Naive thymus-derived CD4-positive, alpha-beta T cell (primary cell): ENCODE measurements at regions not wholly inside any gene's neighbourhood (a gene's known extent, or its start where the extent isn't known, plus 50 kb on each side); places are given as distances from the start of the nearest gene placed in this dataset.
A peak's percentile ranks its signal among the peaks of the same experiment; 100 is the strongest.

Experiments
- ATAC-seq: fragments of 150-1000 bp; cut with Tn5 transposase; 2 replicates; pipeline ENCODE4 v1.10.0; 2021; ENCODE audit warnings: mild to moderate bottlenecking, moderate library complexity
- CTCF ChIA-PET: fragments of 350-600 bp; sonication (Branson Sonifier 250); formaldehyde crosslinking; loops from one replicate; lab custom pipeline; 2021; ENCODE audit warnings: antibody characterized with exemption; lab: Charles Lee
- POLR2A ChIA-PET: fragments of 350-600 bp; sonication (Branson Sonifier 250); formaldehyde crosslinking; loops from one replicate; lab custom pipeline; 2021; ENCODE audit warnings: antibody characterized with exemption, inconsistent platforms; lab: Charles Lee
- DNase-seq, 9 donors: peaks; one replicate each; pipeline versions ENCODE4 v3.0.0 to v3.0.0-alpha.2; 2020 to 2022; ENCODE audit warnings: mixed read lengths in 1 of 9
- H3K27ac ChIP-seq: one replicate; pipeline ENCODE4 v1.7.0; 2013; ENCODE audit warnings: mild to moderate bottlenecking, low read depth, low read length, moderate library complexity
- H3K27me3 ChIP-seq, 2 donors: one replicate each; pipeline ENCODE4 v1.7.0; 2013; ENCODE audit warnings: low read length in 2 of 2, mild to moderate bottlenecking in 2 of 2, moderate library complexity in 2 of 2; ENCODE audit not compliant: control insufficient read depth in 2 of 2, insufficient read depth in 2 of 2
- H3K36me3 ChIP-seq, 3 experiments: 1 replicate in 2 of 3; 2 replicates in 1 of 3; pipeline ENCODE4 v1.7.0; 2013; ENCODE audit warnings: low read length in 3 of 3, mild to moderate bottlenecking in 3 of 3, moderate library complexity in 1 of 3; ENCODE audit not compliant: insufficient read depth in 3 of 3, control insufficient read depth in 2 of 3
- H3K4me1 ChIP-seq, 2 donors: one replicate each; pipeline ENCODE4 v1.7.0; 2013; ENCODE audit warnings: low read length in 2 of 2, mild to moderate bottlenecking in 2 of 2, moderate library complexity in 1 of 2; ENCODE audit not compliant: control insufficient read depth in 2 of 2, insufficient read depth in 2 of 2
- H3K4me3 ChIP-seq: 2 replicates; pipeline ENCODE4 v1.7.0; 2013; ENCODE audit warnings: mild to moderate bottlenecking, low read length
- H3K9me3 ChIP-seq, 3 experiments: 1 replicate in 2 of 3; 2 replicates in 1 of 3; pipeline ENCODE4 v1.7.0; 2013; ENCODE audit warnings: low read length in 3 of 3; ENCODE audit not compliant: control insufficient read depth in 2 of 3
- H3K27ac Mint-ChIP-seq, 9 donors: one replicate each; pipeline ENCODE4 v1.8.0; 2020 to 2022; ENCODE audit warnings: mixed read lengths in 9 of 9, mild to moderate bottlenecking in 8 of 9, moderate library complexity in 5 of 9, inconsistent platforms in 2 of 9
- H3K27me3 Mint-ChIP-seq, 5 donors: one replicate each; pipeline ENCODE4 v1.8.0; 2021 to 2022; ENCODE audit warnings: mixed read lengths in 5 of 5, mild to moderate bottlenecking in 1 of 5
- H3K36me3 Mint-ChIP-seq, 5 donors: one replicate each; pipeline ENCODE4 v1.8.0; 2020 to 2022; ENCODE audit warnings: mixed read lengths in 5 of 5, mild to moderate bottlenecking in 3 of 5, inconsistent platforms in 1 of 5
- H3K4me1 Mint-ChIP-seq, 7 donors: one replicate each; pipeline ENCODE4 v1.8.0; 2020 to 2022; ENCODE audit warnings: mixed read lengths in 7 of 7, mild to moderate bottlenecking in 3 of 7, inconsistent platforms in 1 of 7
- H3K4me3 Mint-ChIP-seq, 10 donors: one replicate each; pipeline ENCODE4 v1.8.0; 2020 to 2022; ENCODE audit warnings: mild to moderate bottlenecking in 10 of 10, mixed read lengths in 10 of 10, moderate library complexity in 6 of 10, inconsistent platforms in 2 of 10
- H3K9me3 Mint-ChIP-seq, 11 donors: one replicate each; pipeline ENCODE4 v1.8.0; 2020 to 2022; ENCODE audit warnings: mixed read lengths in 11 of 11, mild to moderate bottlenecking in 4 of 11, inconsistent platforms in 1 of 11, moderate library complexity in 1 of 11
- intact Hi-C, 2 donors: fragments of 100-400 bp; cut with micrococcal nuclease; formaldehyde crosslinking; loops; one replicate each; pipeline ENCODE4 v1.15.1; 2023

DNA sequence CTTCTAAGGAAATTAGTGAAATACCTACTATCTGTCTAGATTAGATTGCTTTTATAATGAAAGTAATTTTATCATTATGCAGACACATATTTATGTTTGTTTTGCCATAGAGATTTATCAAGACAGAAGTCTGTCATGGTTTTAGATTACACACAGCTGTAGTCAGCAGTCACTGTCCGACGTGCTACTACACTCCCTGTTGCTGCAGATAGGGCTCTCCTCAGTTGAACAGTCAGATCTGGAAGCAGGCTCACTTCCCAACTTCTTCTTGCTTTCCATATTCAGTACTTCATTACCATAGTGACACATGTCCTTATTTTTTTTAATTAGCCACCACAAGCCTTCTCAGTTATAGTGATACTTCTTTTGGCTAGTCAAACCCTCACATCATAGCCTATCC is 329.9 kb upstream of the ITGA1 start:
- H3K36me3 Mint-ChIP-seq = no peaks in the 10 kb centered on the region
- H3K4me3 ChIP-seq = no peak overlapping the region
- H3K27me3 Mint-ChIP-seq = peaks cover 0 to 15% (median 3%) of the 10 kb centered on the region in 5 donors
- H3K4me3 Mint-ChIP-seq = no peak overlapping the region
- no peak for DNase-seq
- no peak overlapping the region for H3K27ac ChIP-seq
- no peaks in the 10 kb centered on the region for H3K9me3 ChIP-seq
- H3K27ac Mint-ChIP-seq = no peak overlapping the region
- no peak for ATAC-seq
- CTCF ChIA-PET = no interaction called here
- intact Hi-C loops = no loop called here
- no peaks in the 10 kb centered on the region for H3K36me3 ChIP-seq
- POLR2A ChIA-PET = no interaction called here
- H3K27me3 ChIP-seq = no peaks in the 10 kb centered on the region
- peaks cover 0 to 4% (median 0%) of the 10 kb centered on the region in 11 donors for H3K9me3 Mint-ChIP-seq
- H3K4me1 ChIP-seq = no peaks in the 10 kb centered on the region
- H3K4me1 Mint-ChIP-seq = no peaks in the 10 kb centered on the region

- H3K27ac Mint-ChIP-seq = no peak overlapping the region
- H3K27me3 ChIP-seq = no peaks in the 10 kb centered on the region
- no peak overlapping the region for H3K4me3 ChIP-seq
- intact Hi-C loops = no loop called here
- no peak overlapping the region for H3K27ac ChIP-seq
- no peaks in the 10 kb centered on the region for H3K36me3 ChIP-seq
- CTCF ChIA-PET = no interaction called here
- peaks cover 0 to 14% (median 4%) of the 10 kb centered on the region in 7 donors for H3K4me1 Mint-ChIP-seq
- peaks cover 0 to 3% (median 0%) of the 10 kb centered on the region in 5 donors for H3K27me3 Mint-ChIP-seq
- ATAC-seq = no peak
- no peaks in the 10 kb centered on the region for H3K36me3 Mint-ChIP-seq
- peaks cover 0 to 6% of the 10 kb centered on the region in 2 donors for H3K4me1 ChIP-seq
- DNase-seq = no peak
- POLR2A ChIA-PET = no interaction called here
- peaks cover 0 to 3% (median 0%) of the 10 kb centered on the region in 11 donors for H3K9me3 Mint-ChIP-seq
- no peaks in the 10 kb centered on the region for H3K9me3 ChIP-seq
- no peak overlapping the region for H3K4me3 Mint-ChIP-seq
Observed at GRCh38 chr5:52466113-52466512, 321.6 kb upstream of the ITGA1 start.

DNA sequence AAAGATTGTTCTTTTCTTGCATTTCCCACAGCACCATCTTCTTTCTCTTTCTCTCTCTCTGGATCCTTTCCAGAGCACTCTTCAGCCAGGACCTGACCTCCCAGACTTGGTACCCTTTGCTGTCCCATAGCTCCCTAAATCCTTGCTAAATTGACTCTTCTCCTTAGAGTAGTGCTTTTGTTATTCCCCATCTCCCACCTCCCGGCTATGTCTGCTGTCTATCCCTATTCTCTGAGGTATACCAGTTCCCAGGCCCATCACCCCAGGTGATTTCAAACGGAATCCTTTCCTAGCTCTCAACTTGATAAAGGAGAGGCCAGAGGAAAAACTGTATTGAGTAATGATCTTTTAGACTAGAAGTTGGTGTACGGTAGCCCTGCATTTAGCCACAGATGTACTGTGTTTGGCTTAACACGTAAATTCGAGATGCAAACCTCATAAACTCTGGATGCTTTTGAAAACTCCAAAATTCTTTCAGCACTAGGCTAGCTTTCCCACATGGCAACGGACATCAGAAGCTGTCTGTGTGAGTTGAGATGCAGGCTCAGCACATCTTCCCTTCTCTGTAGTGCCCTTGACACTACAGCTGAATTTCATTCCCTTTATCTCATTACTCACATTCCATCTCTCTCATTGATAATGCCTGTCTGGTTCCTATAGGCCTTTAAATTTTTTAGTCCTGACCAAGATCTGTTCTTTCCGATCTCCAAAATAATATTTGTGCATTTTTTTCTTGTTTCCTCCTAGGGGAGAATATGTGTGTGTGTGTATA is 320.8 kb upstream of the ITGA1 start:
- Histone ChIP-seq H3K9me3 (no peaks in the 10 kb centered on the region), H3K27me3 (no peaks in the 10 kb centered on the region), H3K4me3 (no peak overlapping the region), H3K36me3 (no peaks in the 10 kb centered on the region), H3K4me1 (peaks cover 0 to 6% of the 10 kb centered on the region in 2 donors), H3K27ac (no peak overlapping the region)
- DNase-seq (no peak), ATAC-seq (no peak)
- Mint-ChIP-seq H3K27me3 (peaks cover 0 to 3% (median 0%) of the 10 kb centered on the region in 5 donors), H3K4me3 (no peak overlapping the region), H3K36me3 (no peaks in the 10 kb centered on the region), H3K27ac (no peak overlapping the region), H3K4me1 (peaks cover 0 to 14% (median 4%) of the 10 kb centered on the region in 7 donors), H3K9me3 (peaks cover 0 to 3% (median 0%) of the 10 kb centered on the region in 11 donors)
- intact Hi-C loops = no loop called here
- POLR2A ChIA-PET = no interaction called here
- CTCF ChIA-PET = no interaction called here

DNA sequence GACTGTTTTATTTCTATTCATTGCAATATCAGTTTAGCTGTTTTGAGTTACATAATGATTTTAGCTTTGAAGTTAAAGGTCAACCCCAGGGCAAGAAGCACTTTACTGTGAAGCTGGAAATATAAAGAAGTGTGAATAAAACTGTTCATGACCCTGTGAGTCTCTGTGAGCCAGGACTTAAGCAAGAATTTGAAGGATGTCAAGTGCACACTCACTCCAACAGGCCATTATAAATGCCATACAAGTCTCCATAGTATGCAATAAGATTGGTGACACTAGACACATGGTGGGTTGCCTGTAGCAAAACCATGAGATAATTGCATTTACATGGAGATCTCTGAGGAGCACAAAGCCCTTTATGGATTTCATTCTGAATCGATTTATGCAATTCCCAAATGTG is 318.7 kb upstream of the ITGA1 start:
- H3K27me3 Mint-ChIP-seq = peaks cover 0 to 2% (median 0%) of the 10 kb centered on the region in 5 donors
- peaks cover 0 to 6% of the 10 kb centered on the region in 2 donors for H3K4me1 ChIP-seq
- no peaks in the 10 kb centered on the region for H3K9me3 ChIP-seq
- CTCF ChIA-PET = no interaction called here
- H3K27ac ChIP-seq = no peak overlapping the region
- H3K36me3 Mint-ChIP-seq = no peaks in the 10 kb centered on the region
- no peaks in the 10 kb centered on the region for H3K36me3 ChIP-seq
- H3K27ac Mint-ChIP-seq = peak overlapping the region in 2 of 9 donors; percentile 8 to 82
- no peaks in the 10 kb centered on the region for H3K27me3 ChIP-seq
- no peak overlapping the region for H3K4me3 ChIP-seq
- intact Hi-C loops = no loop called here
- peaks cover 0 to 14% (median 4%) of the 10 kb centered on the region in 7 donors for H3K4me1 Mint-ChIP-seq
- H3K4me3 Mint-ChIP-seq = peak overlapping the region in 1 of 10 donors; percentile 66
- no peak for DNase-seq
- POLR2A ChIA-PET = no interaction called here
- ATAC-seq = no peak
- no peaks in the 10 kb centered on the region for H3K9me3 Mint-ChIP-seq

DNA sequence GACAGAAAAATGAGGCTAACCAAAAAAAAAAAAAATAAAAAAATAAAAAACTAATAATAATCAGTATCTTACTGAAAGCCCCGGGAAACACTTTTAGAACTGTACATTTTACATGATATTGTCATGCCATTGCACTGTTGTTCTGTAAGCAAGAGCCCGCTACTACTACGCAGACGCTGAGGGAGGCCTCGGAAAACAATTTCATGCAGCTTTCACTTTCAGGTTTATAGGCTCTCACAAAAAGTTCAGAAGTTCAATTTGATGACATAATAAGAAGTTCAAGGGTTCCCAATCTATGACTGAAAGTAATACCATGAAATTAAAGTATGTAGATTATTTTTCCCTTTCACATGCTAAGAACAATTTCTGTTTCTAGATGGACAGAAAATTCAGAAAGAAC is 318.3 kb upstream of the ITGA1 start:
- Histone ChIP-seq H3K27ac (no peak overlapping the region), H3K9me3 (no peaks in the 10 kb centered on the region), H3K4me3 (peak overlapping the region; percentile 28), H3K27me3 (no peaks in the 10 kb centered on the region), H3K36me3 (no peaks in the 10 kb centered on the region), H3K4me1 (peaks cover 0 to 6% of the 10 kb centered on the region in 2 donors)
- DNase-seq (peak in 7 of 9 donors; percentile 2 to 45 (median 28)), ATAC-seq (peak; percentile 67)
- ChIA-PET CTCF (no interaction called here), POLR2A (no interaction called here)
- Mint-ChIP-seq H3K9me3 (no peaks in the 10 kb centered on the region), H3K36me3 (no peaks in the 10 kb centered on the region), H3K4me1 (peaks cover 0 to 14% (median 4%) of the 10 kb centered on the region in 7 donors), H3K27ac (peak overlapping the region; percentile 65 to 88 (median 77)), H3K4me3 (peak overlapping the region; percentile 43 to 74 (median 68)), H3K27me3 (peaks cover 0 to 2% (median 0%) of the 10 kb centered on the region in 5 donors)
- intact Hi-C loops = no loop called here

GRCh38 chr5:52469835-52470234 is 317.9 kb upstream of the ITGA1 start:
- no peak for DNase-seq
- Histone ChIP-seq H3K36me3 (no peaks in the 10 kb centered on the region), H3K4me1 (peaks cover 0 to 6% of the 10 kb centered on the region in 2 donors), H3K27me3 (no peaks in the 10 kb centered on the region), H3K9me3 (no peaks in the 10 kb centered on the region), H3K27ac (no peak overlapping the region), H3K4me3 (peak overlapping the region; percentile 28)
- ChIA-PET CTCF (no interaction called here), POLR2A (no interaction called here)
- Mint-ChIP-seq H3K27me3 (peaks cover 0 to 2% (median 0%) of the 10 kb centered on the region in 5 donors), H3K4me1 (peaks cover 0 to 14% (median 4%) of the 10 kb centered on the region in 7 donors), H3K9me3 (no peaks in the 10 kb centered on the region), H3K36me3 (no peaks in the 10 kb centered on the region), H3K27ac (peak overlapping the region; percentile 65 to 88 (median 77)), H3K4me3 (peak overlapping the region; percentile 43 to 74 (median 68))
- intact Hi-C loops = no loop called here
- ATAC-seq = no peak

- Mint-ChIP-seq H3K27me3 (peaks cover 0 to 4% (median 0%) of the 10 kb centered on the region in 5 donors), H3K9me3 (peaks cover 0 to 7% (median 0%) of the 10 kb centered on the region in 11 donors), H3K4me1 (no peaks in the 10 kb centered on the region), H3K36me3 (no peaks in the 10 kb centered on the region), H3K4me3 (no peak overlapping the region), H3K27ac (no peak overlapping the region)
- Histone ChIP-seq H3K4me3 (no peak overlapping the region), H3K9me3 (no peaks in the 10 kb centered on the region), H3K27ac (no peak overlapping the region), H3K36me3 (no peaks in the 10 kb centered on the region), H3K27me3 (no peaks in the 10 kb centered on the region), H3K4me1 (no peaks in the 10 kb centered on the region)
- CTCF ChIA-PET = no interaction called here
- POLR2A ChIA-PET = no interaction called here
- ATAC-seq (no peak), DNase-seq (no peak)
- intact Hi-C loops = no loop called here
Observed at GRCh38 chr5:52476346-52476745, 311.4 kb upstream of the ITGA1 start.
